Activated naive CD4-positive, alpha-beta T cell treated with anti-CD3 and anti-CD28 coated beads for 36 hours (primary cell): ENCODE measurements at regions not wholly inside any gene's neighbourhood (a gene's known extent, or its start where the extent isn't known, plus 50 kb on each side); places are given as distances from the start of the nearest gene placed in this dataset.

Experiments used
- CTCF ChIA-PET: fragments of 350-600 bp; sonication (Branson Sonifier 250); formaldehyde crosslinking; loops from one replicate; lab custom pipeline; 2021; ENCODE audit warnings: antibody characterized with exemption; lab: Charles Lee
- DNase-seq: peaks from one replicate; pipeline ENCODE4 v3.0.0-alpha.2; 2020
- H3K27ac Mint-ChIP-seq: one replicate; pipeline ENCODE4 v1.8.0; 2021; ENCODE audit warnings: mild to moderate bottlenecking, mixed read lengths
- H3K27me3 Mint-ChIP-seq: one replicate; pipeline ENCODE4 v1.8.0; 2021; ENCODE audit warnings: low read depth, mixed read lengths
- H3K36me3 Mint-ChIP-seq: one replicate; pipeline ENCODE4 v1.8.0; 2021; ENCODE audit warnings: low read depth, mixed read lengths
- H3K4me1 Mint-ChIP-seq: one replicate; pipeline ENCODE4 v1.8.0; 2021; ENCODE audit warnings: low read depth, mixed read lengths
- H3K4me3 Mint-ChIP-seq: one replicate; pipeline ENCODE4 v1.8.0; 2021; ENCODE audit warnings: mild to moderate bottlenecking, moderate library complexity, mixed read lengths
- H3K9me3 Mint-ChIP-seq: one replicate; pipeline ENCODE4 v1.8.0; 2021; ENCODE audit warnings: mixed read lengths
- intact Hi-C: fragments of 100-400 bp; cut with micrococcal nuclease; formaldehyde crosslinking; loops from one replicate; pipeline ENCODE4 v1.15.1; 2023

DNA sequence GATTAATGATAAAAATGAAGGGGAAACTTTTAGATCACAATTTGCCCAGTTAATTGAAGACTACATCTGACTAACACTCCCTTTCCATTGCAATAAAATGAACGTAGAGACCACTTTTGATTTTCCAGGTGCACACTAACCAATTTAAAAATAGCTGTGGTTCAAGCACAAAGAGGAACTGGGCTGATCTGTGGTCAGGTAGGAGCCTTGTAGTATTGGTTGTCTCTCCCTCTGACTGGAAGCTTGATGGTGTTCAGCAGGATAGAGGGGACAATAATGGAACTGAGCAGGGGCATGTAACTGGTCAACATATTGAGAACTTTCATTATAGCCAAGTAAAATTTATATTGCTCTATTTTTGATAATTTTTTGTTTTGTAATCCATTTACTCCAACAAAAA is 886.8 kb upstream of the SEMA6A start:
- DNase-seq = no peak
- Mint-ChIP-seq H3K27ac (no peak overlapping the region), H3K36me3 (no peaks in the 10 kb centered on the region), H3K9me3 (no peaks in the 10 kb centered on the region), H3K27me3 (no peaks in the 10 kb centered on the region), H3K4me1 (no peaks in the 10 kb centered on the region), H3K4me3 (no peak overlapping the region)
- intact Hi-C loops = no loop called here
- CTCF ChIA-PET = no interaction called here

DNA sequence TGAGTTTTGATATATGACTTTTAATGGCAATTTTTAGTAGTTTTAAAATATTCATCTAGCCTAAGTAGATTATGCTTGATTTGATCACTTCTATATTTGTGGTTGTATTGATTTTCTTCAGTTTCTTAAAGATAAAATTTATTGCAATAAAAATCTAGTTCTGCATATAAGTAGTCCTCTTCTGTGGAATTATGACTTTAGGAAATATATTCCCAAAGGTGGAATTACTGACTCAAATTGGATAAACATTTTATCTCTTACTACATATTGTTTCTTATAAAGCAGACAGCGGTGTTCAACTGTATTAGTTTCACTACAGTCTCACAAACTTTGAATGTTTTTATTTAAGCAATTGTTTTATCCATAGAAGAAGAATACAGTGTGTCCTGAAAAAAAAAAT is 883.0 kb upstream of the SEMA6A start:
- Mint-ChIP-seq H3K36me3 (no peaks in the 10 kb centered on the region), H3K27me3 (peaks cover 2% of the 10 kb centered on the region), H3K9me3 (no peaks in the 10 kb centered on the region), H3K27ac (no peak overlapping the region), H3K4me3 (no peak overlapping the region), H3K4me1 (no peaks in the 10 kb centered on the region)
- no peak for DNase-seq
- CTCF ChIA-PET = no interaction called here
- intact Hi-C loops = loop anchor here (10.0 kb wide), 2 partner anchors 883 to 1977 kb away; partner anchors contain the start of gene SEMA6A

DNA sequence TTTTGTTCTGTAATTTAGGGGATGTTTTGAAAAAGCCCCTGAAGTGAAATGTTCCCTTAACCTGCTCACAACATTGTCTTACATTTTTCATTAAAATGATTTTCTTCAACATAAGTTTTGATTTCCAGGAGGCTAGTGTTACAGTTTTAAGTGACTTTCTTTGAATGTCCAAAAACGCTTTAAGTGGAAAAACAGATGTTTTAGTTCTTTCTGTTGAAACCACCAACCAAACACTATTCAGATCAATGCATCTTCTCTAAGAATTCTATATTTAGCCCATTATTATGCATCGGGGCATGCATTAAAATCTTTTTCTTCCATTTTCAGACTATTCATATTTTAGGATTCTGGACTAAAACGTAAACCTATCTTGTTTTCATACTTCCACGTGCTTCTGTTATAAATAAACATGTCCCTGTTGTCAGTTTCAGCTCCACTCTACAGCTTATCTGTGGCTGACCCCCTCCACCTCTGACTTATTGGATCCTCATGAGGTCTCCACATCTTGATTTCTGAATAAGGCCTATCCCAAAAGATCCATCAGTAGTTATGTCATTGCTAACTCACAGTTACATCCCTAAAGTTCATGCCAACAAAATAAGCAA is 882.3 kb upstream of the SEMA6A start:
- CTCF ChIA-PET = no interaction called here
- Mint-ChIP-seq H3K4me1 (no peaks in the 10 kb centered on the region), H3K4me3 (no peak overlapping the region), H3K27ac (no peak overlapping the region), H3K27me3 (peaks cover 2% of the 10 kb centered on the region), H3K36me3 (no peaks in the 10 kb centered on the region), H3K9me3 (no peaks in the 10 kb centered on the region)
- no peak for DNase-seq
- intact Hi-C loops = loop anchor here (10.0 kb wide), 2 partner anchors 882 to 1978 kb away; partner anchors contain the start of gene SEMA6A

DNA sequence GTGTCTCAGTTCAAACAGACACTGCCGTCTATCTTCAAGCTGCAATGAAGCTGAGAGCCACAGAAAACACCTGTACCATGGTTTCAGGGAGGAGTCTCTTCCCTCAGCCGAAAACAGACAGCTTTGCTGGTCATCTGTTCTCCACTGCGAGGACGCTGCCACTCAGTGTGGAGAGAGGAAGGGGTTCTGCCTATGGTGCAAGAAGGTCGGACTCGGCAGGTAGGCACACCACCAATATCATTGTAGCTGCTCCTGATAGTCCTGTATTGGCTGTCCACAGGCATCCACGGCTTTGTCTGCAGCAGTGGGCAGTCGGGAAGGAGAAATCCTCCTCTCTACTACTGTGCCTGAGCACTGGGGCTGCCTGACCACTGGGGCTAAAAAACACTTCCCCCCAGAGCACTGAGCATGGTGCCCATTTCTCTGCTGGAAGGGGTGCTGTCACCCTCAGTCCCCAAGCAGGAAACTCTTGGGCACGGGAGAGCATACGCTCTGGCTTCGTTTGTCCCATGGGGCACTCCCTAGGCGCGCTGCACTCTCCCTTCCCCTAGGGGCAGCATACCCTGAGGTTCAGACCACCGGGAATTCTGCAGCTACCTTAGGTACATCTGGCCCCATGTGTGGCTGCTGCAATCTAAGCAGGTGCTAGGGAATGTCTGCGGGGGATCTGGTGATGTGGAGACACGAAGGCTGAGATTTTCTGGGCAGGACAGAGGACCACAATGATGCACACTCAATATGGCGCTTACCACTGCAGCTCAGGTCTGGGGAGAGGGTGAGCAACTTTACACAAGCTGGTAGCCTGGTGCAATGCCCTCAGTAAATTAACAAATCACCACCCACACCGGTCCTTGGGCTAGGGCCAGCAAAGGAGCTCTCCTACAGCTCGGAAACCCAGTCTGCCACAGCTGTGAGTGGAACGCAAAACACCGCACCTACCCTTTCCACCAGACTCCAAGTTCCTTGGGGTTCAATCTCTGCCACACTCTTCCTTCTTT is 880.9 kb upstream of the SEMA6A start:
- intact Hi-C loops = loop anchor here (2.0 to 10.0 kb wide), 4 partner anchors 881 to 1979 kb away; partner anchors contain the start of gene SEMA6A
- peak; percentile 5 for DNase-seq
- H3K36me3 Mint-ChIP-seq = no peaks in the 10 kb centered on the region
- H3K4me1 Mint-ChIP-seq = no peaks in the 10 kb centered on the region
- no peaks in the 10 kb centered on the region for H3K9me3 Mint-ChIP-seq
- CTCF ChIA-PET = interaction anchor here (0.5 to 2.5 kb wide), 14 partner anchors 11 to 1501 kb away, joined by 3 to 11 read pairs (median 4); no protein-coding TSS in a partner anchor
- H3K27ac Mint-ChIP-seq = no peak overlapping the region
- H3K4me3 Mint-ChIP-seq = peak overlapping the region; percentile 49
- H3K27me3 Mint-ChIP-seq = peaks cover 2% of the 10 kb centered on the region

DNA sequence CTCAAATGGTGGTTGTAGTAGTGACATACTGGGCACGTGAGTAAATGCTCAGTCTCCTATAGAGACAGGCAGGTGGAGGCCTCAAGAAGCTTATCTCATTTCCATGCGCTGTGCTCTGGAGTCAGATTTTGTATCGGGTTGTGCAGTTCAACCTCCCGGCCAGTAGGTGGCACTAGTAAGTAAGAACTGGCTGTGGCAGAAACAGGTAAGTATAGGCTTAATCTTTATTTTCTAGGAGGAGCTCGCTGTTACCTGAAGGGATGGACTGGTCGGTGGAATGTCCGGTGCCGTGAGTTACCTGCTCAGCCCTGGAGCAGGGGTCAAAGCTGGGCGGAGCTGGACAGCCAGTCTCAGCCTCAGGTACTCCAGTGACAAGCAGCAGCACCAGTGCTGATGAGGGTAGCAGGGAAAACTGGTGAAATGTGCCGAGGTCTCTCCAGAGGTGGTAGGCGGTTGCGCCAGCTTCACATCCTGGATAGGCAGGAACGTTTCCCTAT is 880.1 kb upstream of the SEMA6A start:
- Mint-ChIP-seq H3K4me1 (no peaks in the 10 kb centered on the region), H3K4me3 (peak overlapping the region; percentile 49), H3K9me3 (no peaks in the 10 kb centered on the region), H3K27ac (no peak overlapping the region), H3K27me3 (peaks cover 2% of the 10 kb centered on the region), H3K36me3 (no peaks in the 10 kb centered on the region)
- intact Hi-C loops = loop anchor here (1.0 to 10.0 kb wide), 5 partner anchors 880 to 1980 kb away; partner anchors contain the start of gene SEMA6A
- DNase-seq = peak; percentile 66
- CTCF ChIA-PET = interaction anchor here (0.5 to 2.5 kb wide), 16 partner anchors 12 to 1502 kb away, joined by 3 to 11 read pairs (median 3); no protein-coding TSS in a partner anchor

DNA sequence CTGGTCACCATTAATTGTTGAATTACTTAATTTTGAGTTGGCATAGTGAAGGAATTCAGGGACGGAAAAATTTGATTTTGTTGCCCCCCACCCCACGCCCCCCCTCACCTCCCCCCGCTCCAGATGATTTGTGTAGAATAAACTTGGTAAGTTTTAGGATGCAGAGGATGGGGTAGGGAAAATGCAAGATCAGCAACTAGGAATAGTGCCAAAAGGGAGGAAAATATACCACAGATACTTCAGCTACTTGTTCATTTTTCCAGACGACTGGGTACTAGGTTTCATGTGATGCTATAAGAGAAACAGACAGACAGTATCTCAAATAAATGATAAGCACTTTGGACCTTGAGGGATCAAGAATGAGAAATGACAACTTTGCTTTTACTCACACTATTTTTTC is 862.2 kb upstream of the SEMA6A start:
- H3K27me3 Mint-ChIP-seq = no peaks in the 10 kb centered on the region
- H3K36me3 Mint-ChIP-seq = no peaks in the 10 kb centered on the region
- H3K9me3 Mint-ChIP-seq = no peaks in the 10 kb centered on the region
- CTCF ChIA-PET = no interaction called here
- intact Hi-C loops = no loop called here
- no peak for DNase-seq
- H3K4me1 Mint-ChIP-seq = no peaks in the 10 kb centered on the region
- H3K4me3 Mint-ChIP-seq = no peak overlapping the region
- no peak overlapping the region for H3K27ac Mint-ChIP-seq

DNA sequence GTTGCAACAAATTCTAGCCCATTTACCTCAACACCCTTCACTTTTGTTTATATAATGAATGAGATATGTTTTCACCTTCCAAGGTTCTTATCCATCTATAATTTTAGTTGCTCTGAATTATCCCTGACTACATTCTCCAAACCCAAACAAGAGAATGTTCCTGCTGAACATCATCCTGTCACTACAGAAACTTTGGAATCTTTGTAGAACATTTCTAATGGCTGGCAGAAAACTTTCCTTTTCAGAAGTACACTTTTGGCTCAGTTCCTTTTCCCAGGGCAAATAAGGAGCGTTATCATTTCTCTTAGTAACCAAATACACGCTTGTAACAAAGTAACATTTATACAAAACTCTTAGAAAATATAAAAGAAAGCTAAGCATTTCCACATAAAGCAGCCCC is 860.6 kb upstream of the SEMA6A start:
- CTCF ChIA-PET = no interaction called here
- Mint-ChIP-seq H3K27ac (no peak overlapping the region), H3K9me3 (no peaks in the 10 kb centered on the region), H3K4me1 (no peaks in the 10 kb centered on the region), H3K4me3 (no peak overlapping the region), H3K36me3 (no peaks in the 10 kb centered on the region), H3K27me3 (no peaks in the 10 kb centered on the region)
- DNase-seq = no peak
- intact Hi-C loops = no loop called here

DNA sequence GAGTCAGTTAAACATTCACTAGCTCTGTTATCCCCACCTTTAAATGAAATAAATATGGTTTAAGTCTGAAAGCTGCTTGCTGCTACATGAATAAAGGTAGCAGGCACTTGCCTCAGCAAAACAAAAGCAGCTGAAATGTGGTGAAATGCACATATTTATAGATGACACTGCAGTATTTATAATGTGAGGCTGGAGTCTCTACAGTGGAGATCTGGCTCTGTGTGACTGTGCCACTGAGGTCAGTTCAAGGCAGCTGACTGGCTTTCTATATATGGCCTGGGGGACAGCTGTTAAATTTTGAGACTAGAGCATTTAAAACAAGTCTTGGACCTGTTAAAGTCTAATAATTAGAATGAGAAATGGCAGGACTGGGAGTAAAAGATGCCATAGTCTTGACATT is 859.6 kb upstream of the SEMA6A start:
- no peaks in the 10 kb centered on the region for H3K9me3 Mint-ChIP-seq
- no peaks in the 10 kb centered on the region for H3K27me3 Mint-ChIP-seq
- DNase-seq = no peak
- H3K27ac Mint-ChIP-seq = no peak overlapping the region
- no peaks in the 10 kb centered on the region for H3K4me1 Mint-ChIP-seq
- no peaks in the 10 kb centered on the region for H3K36me3 Mint-ChIP-seq
- H3K4me3 Mint-ChIP-seq = no peak overlapping the region
- CTCF ChIA-PET = interaction anchor here (0.6 kb wide), 1 partner anchor 25 kb away, joined by 3 read pairs; no protein-coding TSS in a partner anchor
- intact Hi-C loops = no loop called here

DNA sequence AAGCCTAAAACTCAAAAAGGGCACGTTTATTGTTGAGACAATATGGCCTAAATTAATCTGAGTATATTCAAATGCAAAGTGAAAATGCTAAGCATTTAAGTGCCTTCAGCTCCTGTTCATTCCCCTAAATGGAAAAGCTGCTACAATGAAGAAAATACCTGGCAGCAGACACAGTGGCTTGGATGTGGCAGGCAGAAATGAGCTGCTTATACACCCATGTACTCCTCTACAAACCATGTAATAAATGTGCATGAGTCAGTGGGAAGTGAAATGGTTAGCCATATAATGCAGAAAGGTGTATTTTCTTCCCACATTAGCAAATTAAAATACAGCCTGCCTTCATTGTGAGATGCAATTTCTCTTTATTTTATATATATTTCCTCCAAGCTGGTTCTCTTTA is 859.2 kb upstream of the SEMA6A start:
- Mint-ChIP-seq H3K4me1 (no peaks in the 10 kb centered on the region), H3K27ac (no peak overlapping the region), H3K36me3 (no peaks in the 10 kb centered on the region), H3K9me3 (no peaks in the 10 kb centered on the region), H3K4me3 (no peak overlapping the region), H3K27me3 (no peaks in the 10 kb centered on the region)
- intact Hi-C loops = no loop called here
- no peak for DNase-seq
- CTCF ChIA-PET = interaction anchor here (0.6 kb wide), 1 partner anchor 20 kb away, joined by 3 read pairs; no protein-coding TSS in a partner anchor

DNA sequence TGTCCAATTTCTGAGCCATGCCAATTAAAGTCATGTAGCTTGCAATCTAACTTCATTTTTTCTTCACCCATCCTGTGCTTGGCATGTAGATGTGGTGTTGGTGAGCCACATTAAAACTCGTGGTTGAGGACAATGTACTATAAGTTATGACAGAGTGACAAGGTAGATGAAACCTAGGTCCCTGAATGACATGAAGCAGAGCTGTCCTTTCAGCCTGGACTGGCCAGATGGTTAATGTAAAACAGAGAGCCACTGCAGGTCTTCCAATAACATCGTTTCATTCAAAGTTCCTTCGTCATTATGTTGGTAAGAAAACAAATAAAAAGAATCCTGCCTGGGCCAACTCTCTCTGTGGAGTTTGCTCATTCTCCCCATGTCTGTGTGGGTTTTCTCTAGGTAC is 856.5 kb upstream of the SEMA6A start:
- CTCF ChIA-PET = interaction anchor here (1.0 kb wide), 1 partner anchor 23 kb away, joined by 3 read pairs; no protein-coding TSS in a partner anchor

DNA sequence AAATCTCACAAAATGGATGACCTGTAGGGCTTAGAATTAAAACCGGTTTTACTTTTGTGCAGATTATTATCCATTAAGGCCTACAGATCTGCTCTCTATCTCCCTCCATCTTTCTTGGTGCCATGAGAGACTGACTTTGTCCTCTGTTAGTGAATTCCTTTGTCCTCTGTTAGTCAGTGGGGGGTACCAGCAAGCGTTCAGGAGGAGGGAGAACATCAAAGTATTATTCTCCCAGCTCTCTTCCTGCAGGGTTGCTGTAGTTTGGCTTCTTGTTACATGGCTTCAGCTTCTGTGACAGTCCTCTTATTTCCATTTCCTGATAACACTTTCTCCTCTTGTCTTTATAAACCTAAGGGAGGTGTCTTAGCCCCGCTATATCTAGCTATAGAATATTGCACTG is 850.5 kb upstream of the SEMA6A start:
- DNase-seq = no peak
- Mint-ChIP-seq H3K4me1 (no peaks in the 10 kb centered on the region), H3K27me3 (no peaks in the 10 kb centered on the region), H3K36me3 (no peaks in the 10 kb centered on the region), H3K27ac (no peak overlapping the region), H3K4me3 (no peak overlapping the region), H3K9me3 (peaks cover 3% of the 10 kb centered on the region)
- intact Hi-C loops = no loop called here
- CTCF ChIA-PET = no interaction called here

More for the DNA sequence above, 856.5 kb upstream of the SEMA6A start:
- H3K27me3 Mint-ChIP-seq = no peaks in the 10 kb centered on the region
- no peaks in the 10 kb centered on the region for H3K4me1 Mint-ChIP-seq
- no peak overlapping the region for H3K27ac Mint-ChIP-seq
- no peaks in the 10 kb centered on the region for H3K9me3 Mint-ChIP-seq
- no peaks in the 10 kb centered on the region for H3K36me3 Mint-ChIP-seq
- intact Hi-C loops = no loop called here
- no peak for DNase-seq
- H3K4me3 Mint-ChIP-seq = no peak overlapping the region

DNA sequence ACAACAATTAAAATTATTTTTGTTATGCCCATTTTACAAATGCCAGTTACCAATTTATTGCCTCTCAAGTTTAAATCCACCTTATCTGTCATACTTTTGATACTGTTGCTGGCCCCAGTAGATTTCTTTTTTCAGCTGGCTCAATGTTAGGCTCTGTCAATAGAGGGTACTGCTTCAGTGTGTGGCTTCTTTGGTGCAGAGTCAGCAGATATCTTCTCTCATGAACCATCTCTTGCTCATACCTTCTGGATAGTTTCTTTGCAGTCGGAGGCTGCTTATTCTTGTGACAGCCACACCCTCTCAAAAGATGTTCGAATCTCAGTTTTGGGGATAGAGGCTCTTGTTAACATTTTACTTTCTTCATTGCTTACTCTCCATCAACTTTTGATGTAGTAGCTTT is 849.9 kb upstream of the SEMA6A start:
- Mint-ChIP-seq H3K9me3 (peaks cover 3% of the 10 kb centered on the region), H3K27ac (no peak overlapping the region), H3K4me1 (no peaks in the 10 kb centered on the region), H3K27me3 (no peaks in the 10 kb centered on the region), H3K4me3 (no peak overlapping the region), H3K36me3 (no peaks in the 10 kb centered on the region)
- CTCF ChIA-PET = no interaction called here
- intact Hi-C loops = no loop called here
- DNase-seq = no peak
